Osteocyte (in vitro differentiated cells): ENCODE measurements at regions not wholly inside any gene's neighbourhood (a gene's known extent, or its start where the extent isn't known, plus 50 kb on each side); places are given as distances from the start of the nearest gene placed in this dataset.

Source experiments
- DNase-seq: peaks from one replicate; pipeline ENCODE4 v3.0.0; 2021; ENCODE audit warnings: mixed read lengths; ENCODE audit not compliant: unreplicated experiment; ENCODE audit errors: extremely low spot score
- H3K27ac Mint-ChIP-seq: one replicate; pipeline ENCODE4 v1.8.0; 2021; ENCODE audit warnings: mild to moderate bottlenecking, mixed read lengths; ENCODE audit not compliant: unreplicated experiment
- H3K27me3 Mint-ChIP-seq: one replicate; pipeline ENCODE4 v1.8.0; 2021; ENCODE audit warnings: mixed read lengths; ENCODE audit not compliant: unreplicated experiment
- H3K36me3 Mint-ChIP-seq: one replicate; pipeline ENCODE4 v1.8.0; 2021; ENCODE audit warnings: mixed read lengths; ENCODE audit not compliant: unreplicated experiment
- H3K4me1 Mint-ChIP-seq: one replicate; pipeline ENCODE4 v1.8.0; 2021; ENCODE audit warnings: mixed read lengths; ENCODE audit not compliant: unreplicated experiment
- H3K4me3 Mint-ChIP-seq: one replicate; pipeline ENCODE4 v1.8.0; 2021; ENCODE audit warnings: mild to moderate bottlenecking, moderate library complexity, mixed read lengths; ENCODE audit not compliant: unreplicated experiment
- H3K9me3 Mint-ChIP-seq: one replicate; pipeline ENCODE4 v1.8.0; 2021; ENCODE audit warnings: mixed read lengths; ENCODE audit not compliant: unreplicated experiment
- CTCF ChIP-seq: fragments of 200-600 bp; sonication (generic); IDR thresholded peaks from 2 replicates; pipeline ENCODE4 v1.5.0; 2021; ENCODE audit warnings: antibody characterized with exemption, mild to moderate bottlenecking, moderate library complexity

GRCh38 chr13:21782736-21783135 is 111.9 kb downstream of the FGF9 start:
- TF ChIP-seq CTCF: no peak
- Mint-ChIP-seq H3K4me1 (no peaks in the 10 kb centered on the region), H3K27ac (no peak overlapping the region), H3K36me3 (no peaks in the 10 kb centered on the region), H3K4me3 (no peak overlapping the region), H3K27me3 (no peaks in the 10 kb centered on the region), H3K9me3 (peaks cover 16% of the 10 kb centered on the region)
- no peak for DNase-seq

- no peak for DNase-seq
- no peak for TF ChIP-seq CTCF
- H3K27me3 Mint-ChIP-seq: no peaks in the 10 kb centered on the region
- H3K4me1 Mint-ChIP-seq: no peaks in the 10 kb centered on the region
- no peaks in the 10 kb centered on the region for H3K36me3 Mint-ChIP-seq
- no peak overlapping the region for H3K4me3 Mint-ChIP-seq
- no peak overlapping the region for H3K27ac Mint-ChIP-seq
- H3K9me3 Mint-ChIP-seq: peaks cover 13% of the 10 kb centered on the region
Observed at GRCh38 chr13:21785990-21786389, 115.1 kb downstream of the FGF9 start.

- no peak overlapping the region for H3K4me3 Mint-ChIP-seq
- H3K27me3 Mint-ChIP-seq: no peaks in the 10 kb centered on the region
Observed at GRCh38 chr13:21796066-21796465, 125.2 kb downstream of the FGF9 start.

GRCh38 chr13:21796775-21797514 is 126.1 kb downstream of the FGF9 start:
- Mint-ChIP-seq H3K27me3 (no peaks in the 10 kb centered on the region), H3K9me3 (peaks cover 14% of the 10 kb centered on the region), H3K4me3 (no peak overlapping the region)

More at GRCh38 chr13:21796066-21796465, 125.2 kb downstream of the FGF9 start:
- Mint-ChIP-seq H3K4me1 (no peaks in the 10 kb centered on the region), H3K9me3 (peaks cover 13% of the 10 kb centered on the region), H3K27ac (no peak overlapping the region), H3K36me3 (no peaks in the 10 kb centered on the region)
- no peak for TF ChIP-seq CTCF
- no peak for DNase-seq

More at GRCh38 chr13:21796775-21797514, 126.1 kb downstream of the FGF9 start:
- H3K4me1 Mint-ChIP-seq: no peaks in the 10 kb centered on the region
- no peaks in the 10 kb centered on the region for H3K36me3 Mint-ChIP-seq
- no peak overlapping the region for H3K27ac Mint-ChIP-seq
- no peak for DNase-seq
- no peak for TF ChIP-seq CTCF
